ENCODE measurements at regions not wholly inside any gene's neighbourhood (a gene's known extent, or its start where the extent isn't known, plus 50 kb on each side); places are given as distances from the start of the nearest gene placed in this dataset.

- no peak for DNase-seq (ENCODE audit: low spot score in 2 of 2, unreplicated experiment in 2 of 2)
- no peaks in the 10 kb centered on the region for H3K36me3 Mint-ChIP-seq
- TF ChIP-seq CTCF (IDR thresholded peaks at IDR 0.05; ENCODE audit: unreplicated experiment), result no peak
- no peaks in the 10 kb centered on the region for H3K4me1 Mint-ChIP-seq
- H3K27me3 Mint-ChIP-seq (ENCODE audit: low read depth), result no peaks in the 10 kb centered on the region
- no peak overlapping the region for H3K4me3 Mint-ChIP-seq
- H3K27ac Mint-ChIP-seq, result no peak overlapping the region
- peaks cover 19% of the 10 kb centered on the region for H3K9me3 Mint-ChIP-seq
Measured at GRCh38 chr3:162192340-162193029, 695.9 kb downstream of the OTOL1 start.

DNA sequence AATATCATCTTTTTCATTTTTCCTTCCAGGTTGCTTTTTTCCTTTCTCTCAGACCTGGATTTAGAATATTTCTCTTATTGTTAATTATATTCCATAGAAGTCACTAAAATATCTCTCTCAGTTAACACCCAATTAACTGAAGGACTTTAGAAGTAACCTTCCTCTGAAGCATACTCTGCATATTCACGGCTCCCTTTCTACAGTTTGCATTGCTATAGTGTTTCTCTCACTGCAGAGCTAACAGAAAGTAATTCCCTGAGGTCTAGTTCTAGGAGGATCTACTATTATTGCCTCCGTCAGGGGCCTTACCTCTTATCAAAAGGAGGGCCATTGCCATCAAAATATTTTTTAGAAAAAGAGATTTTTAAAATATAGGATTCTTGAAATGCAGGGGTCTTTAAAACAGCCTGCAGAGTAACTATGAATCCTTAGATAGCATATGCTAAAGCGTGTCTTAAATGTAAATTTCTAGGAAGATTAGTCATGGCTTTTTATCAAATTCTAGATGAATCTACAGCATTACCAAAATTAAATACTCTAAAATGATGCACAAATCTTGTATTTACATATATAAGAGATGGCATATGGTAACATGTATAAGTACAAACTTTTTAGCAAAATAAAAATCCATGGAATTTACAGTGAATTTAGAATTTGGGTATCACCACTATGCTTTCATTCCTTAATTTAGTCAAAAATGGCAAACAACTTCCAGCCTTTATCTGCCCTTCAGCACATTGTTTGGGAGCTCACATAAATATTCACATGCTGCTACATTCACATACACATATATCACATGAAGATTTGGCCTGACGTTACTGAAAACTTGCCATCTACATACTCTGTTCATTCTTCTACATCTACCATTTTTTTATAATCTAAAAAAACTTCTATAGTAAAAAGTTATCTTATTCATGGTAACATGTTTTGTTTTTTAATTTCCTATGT, 696.8 kb downstream of the OTOL1 start:
- no peak for DNase-seq (ENCODE audit: low spot score in 2 of 2, unreplicated experiment in 2 of 2)
- no peak overlapping the region for H3K4me3 Mint-ChIP-seq
- H3K4me1 Mint-ChIP-seq, result no peaks in the 10 kb centered on the region
- no peaks in the 10 kb centered on the region for H3K27me3 Mint-ChIP-seq (ENCODE audit: low read depth)
- H3K27ac Mint-ChIP-seq, result no peak overlapping the region
- H3K9me3 Mint-ChIP-seq, result peaks cover 19% of the 10 kb centered on the region
- no peaks in the 10 kb centered on the region for H3K36me3 Mint-ChIP-seq
- no peak for TF ChIP-seq CTCF (IDR thresholded peaks at IDR 0.05; ENCODE audit: unreplicated experiment)

DNA sequence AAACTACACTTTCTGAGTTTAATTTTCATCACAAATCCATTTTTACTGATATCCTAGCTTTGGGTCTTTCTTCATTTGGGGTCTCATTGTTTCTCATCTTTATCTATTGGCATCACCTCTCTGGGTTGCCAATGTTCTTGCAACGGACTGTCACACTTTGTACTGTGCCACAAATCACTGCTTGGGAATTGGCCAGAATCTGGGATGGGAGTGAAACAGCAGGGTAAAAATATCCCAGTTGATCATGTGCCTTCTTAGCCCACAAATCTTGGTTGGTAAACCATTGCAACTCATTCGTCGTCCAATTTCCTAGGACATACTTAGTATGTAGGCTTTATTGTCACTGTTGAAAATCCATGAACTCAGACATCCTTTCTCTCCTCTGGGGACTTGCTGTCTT, 698.5 kb downstream of the OTOL1 start:
- Mint-ChIP-seq H3K36me3 (no peaks in the 10 kb centered on the region), H3K9me3 (peaks cover 10% of the 10 kb centered on the region), H3K27ac (no peak overlapping the region), H3K27me3 (ENCODE audit: low read depth) (no peaks in the 10 kb centered on the region), H3K4me3 (no peak overlapping the region), H3K4me1 (no peaks in the 10 kb centered on the region)
- TF ChIP-seq CTCF (IDR thresholded peaks at IDR 0.05; ENCODE audit: unreplicated experiment), result no peak
- DNase-seq (ENCODE audit: low spot score in 2 of 2, unreplicated experiment in 2 of 2), result no peak

DNA sequence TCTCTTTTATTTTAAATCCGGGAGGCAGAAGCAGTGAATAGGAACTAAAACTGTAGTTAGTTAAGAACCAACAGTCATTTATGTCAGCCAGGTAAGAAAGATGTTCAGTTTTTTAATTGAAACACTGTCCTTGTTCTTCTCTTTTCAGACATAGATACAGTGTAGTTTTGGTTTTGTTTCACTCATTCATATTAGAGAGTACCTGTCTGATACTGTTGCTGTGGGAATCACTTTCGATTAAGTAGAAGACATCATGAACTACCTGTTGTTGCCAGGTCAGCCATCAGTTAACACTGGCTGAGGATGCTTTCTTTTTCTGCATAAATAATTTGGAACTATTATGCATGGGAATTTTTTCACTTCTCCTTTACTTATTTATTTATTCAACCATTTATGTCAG, 700.4 kb downstream of the OTOL1 start:
- H3K27ac Mint-ChIP-seq, result no peak overlapping the region
- no peaks in the 10 kb centered on the region for H3K9me3 Mint-ChIP-seq
- no peaks in the 10 kb centered on the region for H3K4me1 Mint-ChIP-seq
- DNase-seq (ENCODE audit: low spot score in 2 of 2, unreplicated experiment in 2 of 2), result no peak
- H3K36me3 Mint-ChIP-seq, result no peaks in the 10 kb centered on the region
- TF ChIP-seq CTCF (IDR thresholded peaks at IDR 0.05; ENCODE audit: unreplicated experiment), result no peak
- no peak overlapping the region for H3K4me3 Mint-ChIP-seq
- no peaks in the 10 kb centered on the region for H3K27me3 Mint-ChIP-seq (ENCODE audit: low read depth)

DNA sequence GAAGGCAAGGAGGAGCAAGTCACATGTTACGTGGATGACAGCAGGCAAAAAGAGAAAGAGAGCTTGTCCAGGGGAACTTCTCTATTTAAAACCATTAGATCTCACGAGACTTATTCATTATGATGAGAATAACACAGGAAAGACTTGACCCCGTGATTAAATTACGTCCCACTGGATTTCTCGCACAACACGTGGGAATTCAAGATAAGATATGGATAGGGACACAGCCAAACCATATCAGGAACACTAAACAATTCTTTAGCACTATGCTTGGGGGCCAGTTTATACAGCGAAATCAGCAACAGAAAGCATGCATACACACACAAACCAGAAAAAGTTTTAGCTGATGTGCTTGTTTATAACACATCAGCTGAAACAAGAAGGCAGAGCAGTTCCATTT, 704.2 kb downstream of the OTOL1 start:
- Mint-ChIP-seq H3K36me3 (no peaks in the 10 kb centered on the region), H3K4me3 (no peak overlapping the region)
- no peak for DNase-seq (ENCODE audit: low spot score in 2 of 2, unreplicated experiment in 2 of 2)

More for the DNA sequence above, 704.2 kb downstream of the OTOL1 start:
- Mint-ChIP-seq H3K4me1 (no peaks in the 10 kb centered on the region), H3K27ac (no peak overlapping the region), H3K9me3 (no peaks in the 10 kb centered on the region), H3K27me3 (ENCODE audit: low read depth) (no peaks in the 10 kb centered on the region)
- no peak for TF ChIP-seq CTCF (IDR thresholded peaks at IDR 0.05; ENCODE audit: unreplicated experiment)

All from mesothelial cell of epicardium (in vitro differentiated cells).